ENCODE measurements at regions not wholly inside any gene's neighbourhood (a gene's known extent, or its start where the extent isn't known, plus 50 kb on each side); places are given as distances from the start of the nearest gene placed in this dataset.

GRCh38 chr12:17206553-17206952, 600.6 kb upstream of the LMO3 start (continued):
- TF ChIP-seq, protein P1, sequence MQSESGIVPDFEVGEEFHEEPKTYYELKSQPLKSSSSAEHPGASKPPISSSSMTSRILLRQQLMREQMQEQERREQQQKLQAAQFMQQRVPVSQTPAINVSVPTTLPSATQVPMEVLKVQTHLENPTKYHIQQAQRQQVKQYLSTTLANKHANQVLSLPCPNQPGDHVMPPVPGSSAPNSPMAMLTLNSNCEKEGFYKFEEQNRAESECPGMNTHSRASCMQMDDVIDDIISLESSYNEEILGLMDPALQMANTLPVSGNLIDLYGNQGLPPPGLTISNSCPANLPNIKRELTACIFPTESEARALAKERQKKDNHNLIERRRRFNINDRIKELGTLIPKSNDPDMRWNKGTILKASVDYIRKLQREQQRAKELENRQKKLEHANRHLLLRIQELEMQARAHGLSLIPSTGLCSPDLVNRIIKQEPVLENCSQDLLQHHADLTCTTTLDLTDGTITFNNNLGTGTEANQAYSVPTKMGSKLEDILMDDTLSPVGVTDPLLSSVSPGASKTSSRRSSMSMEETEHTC (IDR thresholded peaks at IDR 0.05), result no peak
- TF ChIP-seq BDP1 (IDR thresholded peaks at IDR 0.05; ENCODE audit: insufficient read depth, insufficient read length), result no peak

DNA sequence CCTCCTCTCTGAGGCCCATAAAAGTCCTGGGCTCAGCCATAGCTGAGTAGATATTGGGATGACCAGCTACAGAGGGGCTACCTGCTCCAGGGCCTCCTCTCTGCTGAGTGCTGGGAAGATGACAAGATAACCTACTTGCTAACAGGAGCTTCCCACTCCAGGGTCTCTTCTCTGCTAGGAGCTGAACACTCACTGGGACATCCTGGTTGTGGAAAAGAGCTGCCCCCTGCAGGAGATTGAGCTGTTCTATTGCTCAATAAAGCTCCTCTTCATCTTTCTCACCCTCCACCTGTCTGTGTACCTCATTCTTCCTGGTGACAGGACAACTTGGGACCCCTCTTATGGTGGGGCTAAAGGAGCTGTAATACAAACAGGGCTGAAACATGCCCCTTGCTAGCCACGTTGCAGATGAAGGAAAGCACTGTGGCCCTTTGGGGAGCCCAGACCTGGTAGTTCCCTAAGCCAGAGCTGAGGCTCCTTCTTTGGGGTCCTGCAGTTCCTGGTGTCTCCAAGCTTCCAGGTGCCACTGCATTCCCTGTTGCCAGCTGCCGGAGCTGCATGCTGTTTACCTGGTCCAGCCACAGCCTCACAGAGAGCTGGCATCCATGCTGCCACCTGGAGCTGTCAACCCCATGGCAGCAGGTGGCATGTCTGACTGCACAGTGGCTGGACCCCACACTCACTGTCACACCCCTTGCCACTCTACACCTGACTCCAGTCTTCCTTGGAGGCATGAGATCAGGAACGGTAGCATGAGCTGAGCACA, 598.5 kb upstream of the LMO3 start:
- WGBS (ENCODE audit: insufficient coverage, low coverage, missing lambda C conversion rate), result 0% methylated on average over 3 of the region's 3 CpGs
- TF ChIP-seq, protein P2, sequence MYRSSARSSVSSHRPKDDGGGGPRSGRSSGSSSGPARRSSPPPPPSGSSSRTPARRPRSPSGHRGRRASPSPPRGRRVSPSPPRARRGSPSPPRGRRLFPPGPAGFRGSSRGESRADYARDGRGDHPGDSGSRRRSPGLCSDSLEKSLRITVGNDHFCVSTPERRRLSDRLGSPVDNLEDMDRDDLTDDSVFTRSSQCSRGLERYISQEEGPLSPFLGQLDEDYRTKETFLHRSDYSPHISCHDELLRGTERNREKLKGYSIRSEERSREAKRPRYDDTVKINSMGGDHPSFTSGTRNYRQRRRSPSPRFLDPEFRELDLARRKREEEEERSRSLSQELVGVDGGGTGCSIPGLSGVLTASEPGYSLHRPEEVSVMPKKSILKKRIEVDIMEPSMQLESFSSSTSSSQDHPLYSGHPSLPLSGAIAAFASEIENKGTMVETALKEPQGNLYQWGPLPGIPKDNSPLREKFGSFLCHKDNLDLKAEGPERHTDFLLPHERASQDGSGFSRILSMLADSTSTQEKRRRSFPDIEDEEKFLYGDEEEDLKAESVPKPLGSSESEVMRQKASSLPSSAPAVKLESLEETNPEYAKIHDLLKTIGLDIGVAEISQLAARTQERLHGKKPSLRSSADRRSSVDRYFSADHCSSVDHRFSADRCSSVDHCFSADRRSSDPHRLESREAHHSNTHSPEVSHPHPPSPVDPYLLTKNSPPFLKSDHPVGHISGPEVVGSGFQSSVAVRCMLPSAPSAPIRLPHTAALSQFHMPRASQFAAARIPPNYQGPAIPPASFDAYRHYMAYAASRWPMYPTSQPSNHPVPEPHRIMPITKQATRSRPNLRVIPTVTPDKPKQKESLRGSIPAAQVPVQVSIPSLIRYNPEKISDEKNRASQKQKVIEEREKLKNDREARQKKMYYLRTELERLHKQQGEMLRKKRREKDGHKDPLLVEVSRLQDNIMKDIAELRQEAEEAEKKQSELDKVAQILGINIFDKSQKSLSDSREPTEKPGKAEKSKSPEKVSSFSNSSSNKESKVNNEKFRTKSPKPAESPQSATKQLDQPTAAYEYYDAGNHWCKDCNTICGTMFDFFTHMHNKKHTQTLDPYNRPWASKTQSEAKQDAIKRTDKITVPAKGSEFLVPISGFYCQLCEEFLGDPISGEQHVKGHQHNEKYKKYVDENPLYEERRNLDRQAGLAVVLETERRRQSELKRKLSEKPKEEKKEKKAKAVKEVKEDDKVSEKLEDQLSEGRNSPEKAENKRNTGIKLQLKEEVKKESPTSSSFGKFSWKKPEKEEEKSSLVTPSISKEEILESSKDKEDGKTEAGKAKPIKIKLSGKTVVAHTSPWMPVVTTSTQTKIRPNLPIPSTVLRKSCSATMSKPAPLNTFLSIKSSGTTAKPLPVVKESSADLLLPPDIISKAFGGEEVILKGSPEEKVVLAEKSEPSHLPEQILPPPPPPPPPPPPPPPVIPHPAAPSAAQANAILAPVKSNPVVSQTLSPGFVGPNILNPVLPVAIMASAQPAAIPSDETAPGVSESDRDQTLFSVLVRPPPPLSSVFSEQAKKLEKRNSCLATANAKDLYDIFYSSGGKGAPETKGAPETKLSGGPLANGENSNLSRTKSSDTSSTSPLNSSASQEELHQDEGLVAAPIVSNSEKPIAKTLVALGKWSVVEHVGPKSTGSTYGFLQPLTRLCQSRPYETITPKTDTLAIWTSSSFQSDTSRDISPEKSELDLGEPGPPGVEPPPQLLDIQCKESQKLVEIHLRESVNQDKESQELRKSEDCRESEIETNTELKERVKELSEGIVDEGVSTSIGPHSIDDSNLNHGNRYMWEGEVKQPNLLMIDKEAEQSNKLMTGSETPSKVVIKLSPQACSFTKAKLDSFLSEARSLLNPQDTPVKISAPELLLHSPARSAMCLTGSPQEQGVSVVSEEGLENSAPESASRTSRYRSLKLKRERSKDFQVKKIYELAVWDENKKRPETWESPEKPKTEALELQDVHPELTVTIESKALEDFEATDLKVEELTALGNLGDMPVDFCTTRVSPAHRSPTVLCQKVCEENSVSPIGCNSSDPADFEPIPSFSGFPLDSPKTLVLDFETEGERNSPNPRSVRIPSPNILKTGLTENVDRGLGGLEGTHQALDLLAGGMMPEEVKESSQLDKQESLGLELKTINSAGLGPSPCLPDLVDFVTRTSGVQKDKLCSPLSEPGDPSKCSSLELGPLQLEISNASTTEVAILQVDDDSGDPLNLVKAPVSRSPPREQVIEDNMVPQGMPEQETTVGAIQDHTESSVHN (IDR thresholded peaks at IDR 0.05; ENCODE audit: borderline replicate concordance in 1 of 2, low read depth in 1 of 2), result no peak
- no peak for TF ChIP-seq ESRRB (CRISPR knock-in tag; IDR thresholded peaks at IDR 0.05; ENCODE audit: borderline replicate concordance)
- TF ChIP-seq PTTG1 (tag; IDR thresholded peaks at IDR 0.05; ENCODE audit: low read depth), result no peak
- TF ChIP-seq ETV5 (CRISPR knock-in tag; IDR thresholded peaks at IDR 0.05; ENCODE audit: low read depth), result no peak
- no peak for TF ChIP-seq RUNX1 (IDR thresholded peaks at IDR 0.05; ENCODE audit: low read depth)
- no peak for TF ChIP-seq MEF2D (tag; conservative IDR thresholded peaks at IDR 0.05; ENCODE audit: low read depth)
- no peak for TF ChIP-seq FIP1L1 (IDR thresholded peaks at IDR 0.05; ENCODE audit: low read depth, low read length, poor library complexity, severe bottlenecking)

More for the DNA sequence above, 598.5 kb upstream of the LMO3 start:
- Histone ChIP-seq H3K4me2 (ENCODE audit: insufficient read depth, low read length) (no peak overlapping the region), H3K36me3 (ENCODE audit: control insufficient read depth, insufficient read depth, low read length) (no peaks in the 10 kb centered on the region), H3K27ac (ENCODE audit: extremely low read depth, low read depth, low read length) (no peak overlapping the region), H3K9ac (ENCODE audit: insufficient read depth in 1 of 2, low read depth in 2 of 2, low read length in 2 of 2) (no peak overlapping the region), H3K4me3 (no peak overlapping the region), H3K9me3 (replicated peaks; ENCODE audit: control insufficient read depth, insufficient read depth, low read depth, low read length) (no peaks in the 10 kb centered on the region), H4K20me1 (replicated peaks; ENCODE audit: control insufficient read depth, insufficient read depth, low read length) (no peaks in the 10 kb centered on the region), H3K9me1 (ENCODE audit: control insufficient read depth, insufficient read depth, low read length) (no peaks in the 10 kb centered on the region), H2AFZ (ENCODE audit: low read depth, low read length) (no peak overlapping the region), H3K4me1 (replicated peaks in 1 of 2; ENCODE audit: control insufficient read depth in 2 of 2, insufficient read depth in 2 of 2, low read length in 2 of 2) (no peaks in the 10 kb centered on the region), H3K79me2 (ENCODE audit: control insufficient read depth, insufficient read depth, low read length) (no peaks in the 10 kb centered on the region), H3K27me3 (ENCODE audit: control insufficient read depth in 2 of 2, insufficient read depth in 2 of 2, low read length in 2 of 2) (no peaks in the 10 kb centered on the region)
- no TSS peak for BruUV-seq (replicated peaks)
- ATAC-seq (no peak), DNase-seq (ENCODE audit: extremely low read depth in 1 of 4, low spot score in 3 of 4) (no peak), FAIRE-seq (no peak)
- POLR2A ChIA-PET, result no interaction called here
- intact Hi-C loops (cut with micrococcal nuclease) (no loop called here), in situ Hi-C loops (cut with MboI) (no loop called here)
- CTCF ChIA-PET (ENCODE audit: low intra/inter-chr PET ratio), result no interaction called here

Data from K562 (cell line).